ENCODE measurements at regions not wholly inside any gene's neighbourhood (a gene's known extent, or its start where the extent isn't known, plus 50 kb on each side); places are given as distances from the start of the nearest gene placed in this dataset.

DNA sequence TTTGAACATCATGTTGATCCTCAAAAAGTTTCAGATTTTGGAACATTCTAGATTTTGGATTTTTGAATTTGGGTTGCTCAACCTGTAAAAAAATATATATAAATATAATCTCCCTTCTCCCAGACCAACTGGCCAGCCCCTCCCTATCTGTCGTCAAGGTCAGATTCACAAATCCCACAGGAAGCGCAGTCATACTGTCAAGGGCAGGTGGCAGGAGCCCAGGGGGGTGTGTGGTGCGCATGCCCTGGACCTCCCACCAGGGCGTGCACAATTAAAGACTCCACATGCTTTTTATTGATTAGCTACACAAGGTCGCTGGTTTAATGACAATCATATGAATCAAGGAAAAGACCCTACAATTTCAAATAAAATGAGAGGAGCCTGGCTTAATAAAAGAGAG lies 77.0 kb upstream of the EEPD1 start:
- no peak for TF ChIP-seq CTCF (IDR thresholded peaks at IDR 0.05)
- TF ChIP-seq POLR2A (IDR thresholded peaks at IDR 0.05): no peak
